HCT116 (cell line): ENCODE measurements at regions not wholly inside any gene's neighbourhood (a gene's known extent, or its start where the extent isn't known, plus 50 kb on each side); places are given as distances from the start of the nearest gene placed in this dataset.

Experiments used
- ATAC-seq: fragments of 200-7000 bp; cut with Tn5 transposase; 2 replicates; pipeline ENCODE4 v1.9.1; 2020; ENCODE audit warnings: mild to moderate bottlenecking, moderate library complexity
- BruUV-seq: library from RNA; stranded (reverse); fragments of 400-500 nt; replicated peaks from 2 replicates; lab custom pipeline; 2021; lab: Mats Ljungman, UMichigan
- CTCF ChIA-PET: fragments of 300-600 bp; sonication (Branson Sonifier 250); formaldehyde crosslinking; loops from one replicate; lab custom pipeline; 2021; ENCODE audit warnings: antibody characterized with exemption; lab: Charles Lee
- POLR2A ChIA-PET: fragments of 300-600, 350-600 bp; sonication (Branson Sonifier 250); formaldehyde crosslinking; loops from one replicate; lab custom pipeline; 2021; ENCODE audit warnings: antibody characterized with exemption; lab: Charles Lee
- RAD21 ChIA-PET, 2 experiments: fragments of 300-600 bp; sonication (Branson Sonifier 250); formaldehyde crosslinking; loops; one replicate each; lab custom pipeline; 2023; ENCODE audit warnings: low total read pairs in 2 of 2; ENCODE audit not compliant: uncharacterized antibody in 2 of 2, unreplicated experiment in 2 of 2, low non-redundant PET in 1 of 2; lab: Charles Lee
- DNase-seq: peaks from one replicate; pipeline ENCODE4 v3.0.0-alpha.2; 2010; ENCODE audit warnings: low read depth, low spot score
- H2AFZ ChIP-seq: fragments of 200-600 bp; shearing (Covaris generic), sonication (generic); 2 replicates; pipeline ENCODE4 v1.6.1; 2017; ENCODE audit warnings: low read depth, mixed run types, mixed read lengths, antibody characterized with exemption, low read length; ENCODE audit not compliant: poor library complexity, severe bottlenecking
- H3K27ac ChIP-seq: 2 replicates; pipeline ENCODE4 v1.5.1; 2012; ENCODE audit warnings: low read depth, low read length
- H3K27me3 ChIP-seq: fragments of 200-600 bp; sonication (generic); 2 replicates; pipeline ENCODE4 v1.6.1; 2016; ENCODE audit warnings: mixed run types, low read length, mixed read lengths; ENCODE audit not compliant: insufficient read depth
- H3K36me3 ChIP-seq, 2 experiments: fragments of 200-500 bp in 1 of 2; fragments of 200-600 bp in 1 of 2; sonication (Bioruptor generic) in 1 of 2; sonication (generic) in 1 of 2; 2 replicates each; pipeline versions ENCODE4 v1.5.1 to v1.6.1; 2014 to 2016; ENCODE audit warnings: low read length in 2 of 2, inconsistent platforms in 1 of 2, mixed read lengths in 1 of 2, mixed run types in 1 of 2; ENCODE audit not compliant: insufficient read depth in 2 of 2, control insufficient read depth in 1 of 2
- H3K4me1 ChIP-seq, 2 experiments: fragments of 200-600 bp in 1 of 2; sonication (generic) in 1 of 2; 2 replicates each; pipeline versions ENCODE4 v1.5.1 to v1.6.1; 2012 to 2017; ENCODE audit warnings: low read length in 2 of 2, inconsistent platforms in 1 of 2, mild to moderate bottlenecking in 1 of 2, mixed read lengths in 1 of 2, mixed run types in 1 of 2, moderate library complexity in 1 of 2; ENCODE audit not compliant: insufficient read depth in 2 of 2, control insufficient read depth in 1 of 2
- H3K4me2 ChIP-seq: fragments of 200-600 bp; sonication (generic); 2 replicates; pipeline ENCODE4 v1.6.1; 2017; ENCODE audit warnings: mixed run types, low read length, mixed read lengths
- H3K4me3 ChIP-seq, 2 experiments: fragments of 200-600 bp in 1 of 2; sonication (generic) in 1 of 2; replicated peaks in 1 of 2; 2 replicates each; pipeline ENCODE4 v1.5.1; 2011 to 2016; ENCODE audit warnings: low read length in 2 of 2, control low read depth in 1 of 2, low read depth in 1 of 2, mild to moderate bottlenecking in 1 of 2, mixed read lengths in 1 of 2, mixed run types in 1 of 2
- H3K79me2 ChIP-seq: fragments of 200-600 bp; sonication (generic); 2 replicates; pipeline ENCODE4 v1.6.1; 2017; ENCODE audit warnings: mild to moderate bottlenecking, mixed run types, low read length, moderate library complexity, mixed read lengths; ENCODE audit not compliant: insufficient read depth
- H3K9ac ChIP-seq: fragments of 200-600 bp; sonication (generic); 2 replicates; pipeline ENCODE4 v1.6.1; 2016; ENCODE audit warnings: low read length, mixed read lengths
- H3K9me2 ChIP-seq: fragments of 200-600 bp; sonication (generic), shearing (Covaris generic); 2 replicates; pipeline ENCODE4 v1.6.1; 2017; ENCODE audit warnings: mixed run types, mild to moderate bottlenecking, moderate library complexity; ENCODE audit not compliant: insufficient read depth
- H3K9me3 ChIP-seq, 2 experiments: fragments of 200-500 bp in 1 of 2; fragments of 200-600 bp in 1 of 2; sonication (Bioruptor generic) in 1 of 2; sonication (generic) in 1 of 2; 2 replicates each; pipeline ENCODE4 v1.6.1; 2014 to 2017; ENCODE audit warnings: low read length in 2 of 2, mixed read lengths in 2 of 2, inconsistent platforms in 1 of 2, low read depth in 1 of 2, mild to moderate bottlenecking in 1 of 2, mixed run types in 1 of 2, moderate library complexity in 1 of 2; ENCODE audit not compliant: control insufficient read depth in 1 of 2, insufficient read depth in 1 of 2
- H4K20me1 ChIP-seq: fragments of 200-600 bp; sonication (generic), shearing (Covaris generic); 2 replicates; pipeline ENCODE4 v1.6.1; 2017; ENCODE audit warnings: mixed run types, mild to moderate bottlenecking, moderate library complexity; ENCODE audit not compliant: insufficient read depth
- ATF3 ChIP-seq: IDR thresholded peaks from 2 replicates; pipeline ENCODE4 v1.6.1; 2012
- CBX3 ChIP-seq: IDR thresholded peaks from 2 replicates; pipeline ENCODE4 v1.6.1; 2012; ENCODE audit warnings: low read depth
- CEBPB ChIP-seq: IDR thresholded peaks from 2 replicates; pipeline ENCODE4 v1.6.1; 2012; ENCODE audit warnings: low read depth
- CTCF ChIP-seq, 3 experiments: fragments of 200-600 bp in 1 of 3; sonication (generic) in 1 of 3; IDR thresholded peaks in 2 of 3; conservative IDR thresholded peaks in 1 of 3; 2 replicates each; pipeline ENCODE4 v1.5.1; 2012 to 2017; ENCODE audit warnings: low read depth in 2 of 3, low read length in 2 of 3, antibody characterized with exemption in 1 of 3, borderline replicate concordance in 1 of 3, control low read depth in 1 of 3, mild to moderate bottlenecking in 1 of 3, mixed read lengths in 1 of 3, mixed run types in 1 of 3, moderate library complexity in 1 of 3; ENCODE audit not compliant: insufficient read depth in 1 of 3
- EGR1 ChIP-seq: IDR thresholded peaks from 2 replicates; pipeline ENCODE4 v1.6.1; 2012; ENCODE audit warnings: low read depth
- ELF1 ChIP-seq: IDR thresholded peaks from 2 replicates; pipeline ENCODE4 v1.6.1; 2012; ENCODE audit warnings: low read depth, borderline replicate concordance
- EZH2 ChIP-seq: fragments of 200-600 bp; sonication (generic); IDR thresholded peaks from 2 replicates; pipeline ENCODE4 v1.6.1; 2017; ENCODE audit warnings: antibody characterized with exemption, mixed run types
- EZH2phosphoT487 ChIP-seq: fragments of 200-600 bp; IDR thresholded peaks from 2 replicates; pipeline ENCODE4 v1.6.1; 2018; ENCODE audit warnings: antibody characterized with exemption, borderline replicate concordance
- FOSL1 ChIP-seq: IDR thresholded peaks from 2 replicates; pipeline ENCODE4 v1.6.1; 2012; ENCODE audit warnings: low read depth
- JUND ChIP-seq: IDR thresholded peaks from 2 replicates; pipeline ENCODE4 v1.6.1; 2012
- MAX ChIP-seq: IDR thresholded peaks from 2 replicates; pipeline ENCODE4 v1.6.1; 2012
- POLR2AphosphoS5 ChIP-seq: IDR thresholded peaks from 2 replicates; pipeline ENCODE4 v1.6.1; 2011; ENCODE audit warnings: mild to moderate bottlenecking, low read depth, low read length, moderate library complexity
- RAD21 ChIP-seq: IDR thresholded peaks from 2 replicates; pipeline ENCODE4 v1.6.1; 2012; ENCODE audit warnings: low read depth, mild to moderate bottlenecking
- REST ChIP-seq: IDR thresholded peaks from 2 replicates; pipeline ENCODE4 v1.6.1; 2012; ENCODE audit warnings: low read depth
- SIN3A ChIP-seq: IDR thresholded peaks from 2 replicates; pipeline ENCODE4 v1.6.1; 2012; ENCODE audit warnings: low read depth
- SRF ChIP-seq: IDR thresholded peaks from 2 replicates; pipeline ENCODE4 v1.6.1; 2012; ENCODE audit warnings: low read depth
- TCF7L2 ChIP-seq: IDR thresholded peaks from 2 replicates; pipeline ENCODE4 v1.7.0; 2011; ENCODE audit warnings: borderline replicate concordance, inconsistent platforms; ENCODE audit not compliant: insufficient read depth, insufficient read length; ENCODE audit errors: extremely low read depth
- YY1 ChIP-seq: IDR thresholded peaks from 2 replicates; pipeline ENCODE4 v1.6.1; 2011; ENCODE audit warnings: low read length, low read depth, moderate library complexity, mild to moderate bottlenecking; ENCODE audit not compliant: insufficient replicate concordance; ENCODE audit errors: extremely low read depth
- ZBTB33 ChIP-seq: IDR thresholded peaks from 2 replicates; pipeline ENCODE4 v1.6.1; 2011; ENCODE audit warnings: mild to moderate bottlenecking, low read length, moderate library complexity; ENCODE audit not compliant: insufficient replicate concordance; ENCODE audit errors: extremely low read depth
- ZFX ChIP-seq: fragments of 450-650 bp; IDR thresholded peaks from 2 replicates; pipeline ENCODE4 v1.6.1; 2017
- intact Hi-C: fragments of 100-400 bp; cut with micrococcal nuclease; formaldehyde crosslinking; loops from 2 replicates; pipeline ENCODE4 v1.10.0; 2022

GRCh38 chr2:226282151-226282550, 517.5 kb downstream of the IRS1 start:
- TF ChIP-seq CTCF (IDR thresholded peaks at IDR 0.05 in 2 of 3, conservative IDR thresholded peaks at IDR 0.05 in 1 of 3; ENCODE audit: borderline replicate concordance in 1 of 3, insufficient read depth in 1 of 3, low read depth in 2 of 3, low read length in 2 of 3) (no peak), SRF (no peak), YY1 (no peak), RAD21 (no peak), ELF1 (no peak), ZBTB33 (no peak), REST (no peak), POLR2AphosphoS5 (no peak), ATF3 (no peak), MAX (no peak), TCF7L2 (no peak), CBX3 (no peak), ZFX (no peak), FOSL1 (no peak), EZH2 (no peak), EGR1 (no peak), JUND (no peak), EZH2phosphoT487 (no peak), SIN3A (no peak), CEBPB (no peak)
- TF ChIP-seq, all 23 proteins: peak for 0
- POLR2A ChIA-PET: no interaction called here
- BruUV-seq: no TSS peak
- Histone ChIP-seq H3K4me3 (no peak overlapping the region), H3K27me3 (no peaks in the 10 kb centered on the region), H4K20me1 (no peaks in the 10 kb centered on the region), H3K4me2 (no peak overlapping the region), H3K27ac (no peak overlapping the region), H3K79me2 (no peaks in the 10 kb centered on the region), H3K9ac (no peak overlapping the region), H2AFZ (no peak overlapping the region), H3K4me1 (peaks cover 10 to 11% of the 10 kb centered on the region in 2 experiments; a peak in 3 of 4 replicates), H3K9me3 (no peaks in the 10 kb centered on the region; a peak in 1 of 4 replicates), H3K36me3 (0 out of 4 replicates have a peak, but pooled peaks cover 0 to 4% of the 10 kb centered on the region in 2 experiments), H3K9me2 (no peaks in the 10 kb centered on the region)
- no peak for ATAC-seq
- RAD21 ChIA-PET: no interaction called here
- CTCF ChIA-PET: no interaction called here
- DNase-seq: no peak
- intact Hi-C loops: no loop called here
